ENCODE measurements at regions not wholly inside any gene's neighbourhood (a gene's known extent, or its start where the extent isn't known, plus 50 kb on each side); places are given as distances from the start of the nearest gene placed in this dataset.
"Not testable (repeated sequence)": the region's sequence is repeated elsewhere in the genome, so short reads cannot be mapped to it uniquely, and the experiment has no call there.

DNA sequence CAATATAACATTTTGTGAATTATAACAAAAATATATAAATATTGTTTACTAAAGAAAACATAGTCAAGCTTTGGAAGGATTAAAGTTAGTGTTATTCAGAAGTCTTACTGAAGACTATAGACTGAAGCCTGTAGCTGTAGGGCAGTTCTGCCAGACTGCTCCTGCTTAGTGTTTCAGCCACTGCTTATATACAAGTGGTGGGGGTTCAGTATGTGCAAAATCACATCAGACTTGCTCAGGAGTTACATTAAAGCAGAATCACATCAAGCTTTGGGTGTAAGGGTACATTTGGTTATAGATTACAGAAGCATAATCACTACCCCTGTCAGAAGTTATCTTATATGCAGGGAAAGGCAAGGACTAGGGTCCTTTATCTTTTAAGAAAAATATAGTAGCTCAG is 653.8 kb downstream of the ANKRD7 start:
- H3K27ac Mint-ChIP-seq: no peak overlapping the region
- no peaks in the 10 kb centered on the region for H3K27me3 Mint-ChIP-seq
- no peak for TF ChIP-seq CTCF (conservative IDR thresholded peaks at IDR 0.05)
- no peaks in the 10 kb centered on the region for H3K4me1 Mint-ChIP-seq (ENCODE audit: unreplicated experiment)
- H3K36me3 Mint-ChIP-seq: no peaks in the 10 kb centered on the region
- no peak for DNase-seq (ENCODE audit: extremely low spot score, unreplicated experiment)
- H3K9me3 Mint-ChIP-seq: no peaks in the 10 kb centered on the region
- H3K4me3 Mint-ChIP-seq: no peak overlapping the region

DNA sequence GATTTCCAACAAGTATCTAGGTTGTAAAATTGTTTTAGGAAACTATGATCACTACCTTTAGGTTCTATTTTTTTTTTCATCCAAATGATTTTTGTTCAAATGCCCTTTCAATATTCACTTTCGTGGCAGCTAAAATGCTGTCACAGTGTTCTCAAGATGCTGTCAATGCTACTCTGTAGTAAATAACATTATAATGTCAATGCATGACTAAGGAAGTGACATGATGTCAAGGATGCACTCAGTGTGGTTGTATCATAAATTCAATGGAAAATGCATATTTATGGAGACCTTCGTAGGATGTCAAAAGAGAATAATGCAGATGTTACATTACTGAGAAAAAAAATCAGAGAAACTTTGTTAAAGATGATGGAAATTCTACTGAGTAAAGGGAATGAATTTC is 673.8 kb downstream of the ANKRD7 start:
- Mint-ChIP-seq H3K27me3 (no peaks in the 10 kb centered on the region), H3K4me3 (no peak overlapping the region), H3K9me3 (no peaks in the 10 kb centered on the region)

GRCh38 chr7:118902600-118902999 is 678.1 kb downstream of the ANKRD7 start:
- Mint-ChIP-seq H3K9me3 (no peaks in the 10 kb centered on the region), H3K36me3 (no peaks in the 10 kb centered on the region), H3K27ac (no peak overlapping the region), H3K4me1 (ENCODE audit: unreplicated experiment) (no peaks in the 10 kb centered on the region), H3K27me3 (no peaks in the 10 kb centered on the region), H3K4me3 (no peak overlapping the region)
- DNase-seq (ENCODE audit: extremely low spot score, unreplicated experiment): no peak
- TF ChIP-seq CTCF (conservative IDR thresholded peaks at IDR 0.05): no peak

More for the DNA sequence above, 673.8 kb downstream of the ANKRD7 start:
- no peaks in the 10 kb centered on the region for H3K36me3 Mint-ChIP-seq
- no peak for TF ChIP-seq CTCF (conservative IDR thresholded peaks at IDR 0.05)
- no peak for DNase-seq (ENCODE audit: extremely low spot score, unreplicated experiment)
- H3K4me1 Mint-ChIP-seq (ENCODE audit: unreplicated experiment): no peaks in the 10 kb centered on the region
- H3K27ac Mint-ChIP-seq: no peak overlapping the region

GRCh38 chr7:118907911-118908527 is 683.5 kb downstream of the ANKRD7 start:
- H3K4me3 Mint-ChIP-seq: no peak overlapping the region
- H3K36me3 Mint-ChIP-seq: no peaks in the 10 kb centered on the region
- no peaks in the 10 kb centered on the region for H3K4me1 Mint-ChIP-seq (ENCODE audit: unreplicated experiment)
- TF ChIP-seq CTCF (conservative IDR thresholded peaks at IDR 0.05): no peak
- H3K9me3 Mint-ChIP-seq: no peaks in the 10 kb centered on the region
- no peak for DNase-seq (ENCODE audit: extremely low spot score, unreplicated experiment)
- H3K27me3 Mint-ChIP-seq: no peaks in the 10 kb centered on the region
- no peak overlapping the region for H3K27ac Mint-ChIP-seq

DNA sequence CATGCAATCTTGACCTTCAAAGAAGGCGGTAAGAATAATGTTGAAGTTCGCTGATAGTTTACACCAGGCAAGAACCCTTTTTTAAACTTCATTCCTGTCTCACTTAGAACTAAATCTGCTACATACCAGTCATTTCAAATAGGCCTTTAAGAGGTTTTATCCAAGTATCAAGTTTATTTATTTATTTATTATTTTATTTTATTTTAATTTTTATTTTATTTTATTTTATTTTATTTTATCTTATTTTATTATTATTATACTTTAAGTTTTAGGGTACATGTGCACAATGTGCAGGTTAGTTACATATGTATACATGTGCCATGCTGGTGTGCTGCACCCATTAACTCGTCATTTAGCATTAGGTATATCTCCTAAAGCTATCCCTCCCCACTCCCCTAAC is 691.6 kb downstream of the ANKRD7 start:
- not testable (repeated sequence) for H3K9me3 Mint-ChIP-seq

DNA sequence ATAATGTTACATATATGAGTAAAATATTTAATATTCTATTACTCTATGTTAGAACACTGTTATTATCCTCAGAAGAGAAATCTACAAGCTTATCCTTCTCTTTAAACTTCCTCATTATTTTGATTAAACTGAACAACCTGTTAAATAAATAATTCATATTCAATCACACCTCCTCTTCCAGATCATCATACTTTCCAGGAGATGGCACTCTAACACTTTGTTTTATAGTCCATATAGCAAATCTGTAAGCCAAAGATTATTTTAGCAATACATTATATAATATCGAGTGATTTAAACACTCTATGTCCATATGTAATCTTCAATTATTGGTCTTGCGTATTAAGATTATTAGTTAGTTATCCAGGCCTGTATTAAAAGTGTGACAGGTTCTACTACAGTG is 694.1 kb downstream of the ANKRD7 start:
- Mint-ChIP-seq H3K27ac (no peak overlapping the region), H3K36me3 (no peaks in the 10 kb centered on the region), H3K9me3 (no peaks in the 10 kb centered on the region), H3K4me3 (no peak overlapping the region), H3K27me3 (no peaks in the 10 kb centered on the region), H3K4me1 (ENCODE audit: unreplicated experiment) (no peaks in the 10 kb centered on the region)
- peak; percentile 69 for TF ChIP-seq CTCF (conservative IDR thresholded peaks at IDR 0.05)
- no peak for DNase-seq (ENCODE audit: extremely low spot score, unreplicated experiment)

More for the DNA sequence above, 691.6 kb downstream of the ANKRD7 start:
- H3K36me3 Mint-ChIP-seq; H3K4me3 Mint-ChIP-seq; H3K27me3 Mint-ChIP-seq; H3K4me1 Mint-ChIP-seq (ENCODE audit: unreplicated experiment); DNase-seq (ENCODE audit: extremely low spot score, unreplicated experiment); H3K27ac Mint-ChIP-seq: not testable (repeated sequence)
